ENCODE measurements at regions not wholly inside any gene's neighbourhood (a gene's known extent, or its start where the extent isn't known, plus 50 kb on each side); places are given as distances from the start of the nearest gene placed in this dataset.

DNA sequence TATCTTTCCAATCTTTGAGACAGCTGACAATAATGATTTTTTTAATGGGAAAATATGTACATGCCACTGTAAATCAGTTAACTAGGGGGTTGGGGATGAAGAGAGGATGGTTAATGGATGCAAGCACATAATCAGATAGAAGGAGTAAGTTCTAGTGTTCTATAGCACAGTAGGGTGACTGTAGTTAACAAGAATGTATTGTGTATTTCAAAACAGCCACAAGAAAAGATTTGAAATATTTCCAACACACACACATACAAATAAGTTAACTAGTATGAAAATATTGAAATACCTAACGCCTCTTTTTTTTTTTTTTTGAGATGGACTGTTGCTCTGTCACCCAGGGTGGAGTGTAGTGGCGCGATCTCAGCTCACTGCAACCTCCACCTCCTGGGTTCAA, 153.4 kb upstream of the SALL4 start:
- POLR2A ChIA-PET (ENCODE audit: partially characterized antibody) = no interaction called here
- Histone ChIP-seq H2BK12ac (ENCODE audit: low read depth, low read length) (no peak overlapping the region), H2AK5ac (ENCODE audit: low read depth, low read length) (no peak overlapping the region), H3K4ac (replicated peaks; ENCODE audit: insufficient read length, low read depth, low read length) (no peak overlapping the region), H3K56ac (replicated peaks; ENCODE audit: insufficient read length, low read depth, low read length) (no peak overlapping the region), H3K36me3 (ENCODE audit: control insufficient read depth in 2 of 4, insufficient read depth in 4 of 4, low read length in 3 of 4) (no peaks in the 10 kb centered on the region), H3K4me3 (ENCODE audit: extremely low read depth in 1 of 4, insufficient read depth in 2 of 4, low read depth in 3 of 4, low read length in 4 of 4) (no peak overlapping the region), H3K14ac (ENCODE audit: insufficient read length) (no peak overlapping the region), H2BK15ac (ENCODE audit: low read length) (no peak overlapping the region), H4K8ac (ENCODE audit: extremely low read depth, insufficient read depth, low read length) (no peak overlapping the region), H3K4me1 (replicated peaks in 1 of 4; ENCODE audit: control insufficient read depth in 3 of 4, insufficient read depth in 4 of 4, low read length in 3 of 4) (peaks cover 4 to 15% (median 11%) of the 10 kb centered on the region in 4 experiments; a peak in 5 of 7 replicates), H3K23me2 (ENCODE audit: low read depth, low read length) (no peaks in the 10 kb centered on the region), H3K27ac (ENCODE audit: low read depth, low read length) (no peak overlapping the region), H2BK120ac (replicated peaks; ENCODE audit: low read depth, low read length) (no peak overlapping the region), H2BK20ac (ENCODE audit: low read length) (no peak overlapping the region), H3K9ac (replicated peaks in 1 of 4; ENCODE audit: extremely low read depth in 1 of 4, low read depth in 3 of 4, low read length in 3 of 4) (no peak overlapping the region), H3K18ac (ENCODE audit: extremely low read depth, low read length) (no peak overlapping the region), H4K91ac (replicated peaks; ENCODE audit: insufficient read length, low read length) (no peak overlapping the region), H3K4me2 (ENCODE audit: insufficient read depth in 1 of 2, low read depth in 2 of 2, low read length in 2 of 2) (no peak overlapping the region), H2AFZ (ENCODE audit: low read length) (no peak overlapping the region), H2BK5ac (ENCODE audit: low read depth, low read length) (no peak overlapping the region), H3K23ac (ENCODE audit: insufficient read length) (no peak overlapping the region), H3K27me3 (replicated peaks in 1 of 4; ENCODE audit: control insufficient read depth in 3 of 4, extremely low read depth in 1 of 4, insufficient read depth in 3 of 4, low read length in 3 of 4) (no peaks in the 10 kb centered on the region), H4K5ac (ENCODE audit: insufficient read length, low read depth, low read length) (no peak overlapping the region), H3K79me1 (ENCODE audit: low read depth, low read length) (no peaks in the 10 kb centered on the region), H3K9me3 (ENCODE audit: insufficient read depth in 2 of 2, low read depth in 1 of 2, low read length in 1 of 2) (no peaks in the 10 kb centered on the region), H3K79me2 (ENCODE audit: control insufficient read depth in 1 of 2, insufficient read depth in 2 of 2, low read length in 2 of 2) (no peaks in the 10 kb centered on the region), H4K20me1 (replicated peaks in 1 of 2; ENCODE audit: control insufficient read depth in 1 of 2, insufficient read depth in 2 of 2, low read length in 2 of 2) (no peaks in the 10 kb centered on the region)
- CTCF ChIA-PET (ENCODE audit: partially characterized antibody) = interaction anchor here (1.4 kb wide), 1 partner anchor 98 kb away, joined by 5 read pairs; no protein-coding TSS in a partner anchor
- 96% methylated on average over 3 of the region's 3 CpGs; no CpG with 5 or more reads in 1 of the 2 experiments for WGBS, 2 experiments (ENCODE audit: extremely low coverage in 1 of 2, insufficient coverage in 1 of 2, insufficient read length in 1 of 2, insufficient replicate concordance in 2 of 2, low coverage in 1 of 2, low lambda C conversion rate in 2 of 2, missing lambda C conversion rate in 1 of 2)
- DNase-seq (ENCODE audit: low read depth in 1 of 2, low spot score in 2 of 2) = no peak
- FAIRE-seq = no peak
- no peak for TF ChIP-seq SP4 (IDR thresholded peaks at IDR 0.05; ENCODE audit: low read length)
- TF ChIP-seq SP2 (IDR thresholded peaks at IDR 0.05; ENCODE audit: low read length) = no peak
- TF ChIP-seq, protein P1, sequence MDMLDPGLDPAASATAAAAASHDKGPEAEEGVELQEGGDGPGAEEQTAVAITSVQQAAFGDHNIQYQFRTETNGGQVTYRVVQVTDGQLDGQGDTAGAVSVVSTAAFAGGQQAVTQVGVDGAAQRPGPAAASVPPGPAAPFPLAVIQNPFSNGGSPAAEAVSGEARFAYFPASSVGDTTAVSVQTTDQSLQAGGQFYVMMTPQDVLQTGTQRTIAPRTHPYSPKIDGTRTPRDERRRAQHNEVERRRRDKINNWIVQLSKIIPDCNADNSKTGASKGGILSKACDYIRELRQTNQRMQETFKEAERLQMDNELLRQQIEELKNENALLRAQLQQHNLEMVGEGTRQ (IDR thresholded peaks at IDR 0.05; ENCODE audit: low read length) = no peak
- TF ChIP-seq EZH2 (IDR thresholded peaks at IDR 0.05; ENCODE audit: low read depth, low read length, severe bottlenecking) = no peak

Data from H1 (cell line).